IMR-90 (cell line): ENCODE measurements at regions not wholly inside any gene's neighbourhood (a gene's known extent, or its start where the extent isn't known, plus 50 kb on each side); places are given as distances from the start of the nearest gene placed in this dataset.

ENCODE experiments used
- CEBPB ChIP-seq: IDR thresholded peaks from 2 replicates; pipeline ENCODE4 v1.6.1; 2012; ENCODE audit warnings: low read depth, low read length, improper control_type of control experiment
- CTCF ChIP-seq: conservative IDR thresholded peaks from 2 replicates; pipeline ENCODE4 v1.5.1; 2012; ENCODE audit warnings: mild to moderate bottlenecking, low read depth, low read length, improper control_type of control experiment
- NFE2L2 ChIP-seq: fragments of 150-350 bp; IDR thresholded peaks from 2 replicates; pipeline ENCODE4 v1.6.1; 2016; ENCODE audit warnings: low read depth, mild to moderate bottlenecking, low read length
- POLR2A ChIP-seq: IDR thresholded peaks from 2 replicates; pipeline ENCODE4 v1.6.1; 2012; ENCODE audit warnings: mild to moderate bottlenecking, low read depth, low read length
- RAD21 ChIP-seq: IDR thresholded peaks from 2 replicates; pipeline ENCODE4 v1.6.1; 2012; ENCODE audit warnings: low read length, improper control_type of control experiment
- RCOR1 ChIP-seq: IDR thresholded peaks from 2 replicates; pipeline ENCODE4 v1.6.1; 2012; ENCODE audit warnings: mild to moderate bottlenecking, low read length, improper control_type of control experiment; ENCODE audit not compliant: insufficient replicate concordance
- RFX5 ChIP-seq: IDR thresholded peaks from 2 replicates; pipeline ENCODE4 v1.8.0; 2012; ENCODE audit warnings: low read depth, mild to moderate bottlenecking, low read length, moderate library complexity
- SMC3 ChIP-seq: fragments of 150-350 bp; IDR thresholded peaks from 2 replicates; pipeline ENCODE4 v1.6.1; 2016; ENCODE audit warnings: low read depth, mild to moderate bottlenecking, antibody characterized with exemption, low read length, moderate library complexity
- TF ChIP-seq, protein P1 (sequence below): fragments of 150-350 bp; IDR thresholded peaks from 2 replicates; pipeline ENCODE4 v1.6.1; 2016; ENCODE audit warnings: low read depth, mild to moderate bottlenecking, low read length, moderate library complexity, borderline replicate concordance
- TF ChIP-seq, protein P2 (sequence below): fragments of 150-350 bp; IDR thresholded peaks from 2 replicates; pipeline ENCODE4 v1.6.1; 2017; ENCODE audit warnings: mild to moderate bottlenecking, antibody characterized with exemption, low read length, low read depth

- TF ChIP-seq NFE2L2 (no peak), POLR2A (no peak), CTCF (no peak), SMC3 (no peak), RCOR1 (no peak), RFX5 (no peak), CEBPB (no peak), RAD21 (no peak)
- TF ChIP-seq, protein P1, sequence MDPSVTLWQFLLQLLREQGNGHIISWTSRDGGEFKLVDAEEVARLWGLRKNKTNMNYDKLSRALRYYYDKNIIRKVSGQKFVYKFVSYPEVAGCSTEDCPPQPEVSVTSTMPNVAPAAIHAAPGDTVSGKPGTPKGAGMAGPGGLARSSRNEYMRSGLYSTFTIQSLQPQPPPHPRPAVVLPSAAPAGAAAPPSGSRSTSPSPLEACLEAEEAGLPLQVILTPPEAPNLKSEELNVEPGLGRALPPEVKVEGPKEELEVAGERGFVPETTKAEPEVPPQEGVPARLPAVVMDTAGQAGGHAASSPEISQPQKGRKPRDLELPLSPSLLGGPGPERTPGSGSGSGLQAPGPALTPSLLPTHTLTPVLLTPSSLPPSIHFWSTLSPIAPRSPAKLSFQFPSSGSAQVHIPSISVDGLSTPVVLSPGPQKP, result no peak
- TF ChIP-seq, protein P2, sequence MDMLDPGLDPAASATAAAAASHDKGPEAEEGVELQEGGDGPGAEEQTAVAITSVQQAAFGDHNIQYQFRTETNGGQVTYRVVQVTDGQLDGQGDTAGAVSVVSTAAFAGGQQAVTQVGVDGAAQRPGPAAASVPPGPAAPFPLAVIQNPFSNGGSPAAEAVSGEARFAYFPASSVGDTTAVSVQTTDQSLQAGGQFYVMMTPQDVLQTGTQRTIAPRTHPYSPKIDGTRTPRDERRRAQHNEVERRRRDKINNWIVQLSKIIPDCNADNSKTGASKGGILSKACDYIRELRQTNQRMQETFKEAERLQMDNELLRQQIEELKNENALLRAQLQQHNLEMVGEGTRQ, result no peak
Observed at GRCh38 chr16:62586128-62586862, 550.1 kb upstream of the CDH8 start.
